Loucy (cell line): ENCODE measurements at regions not wholly inside any gene's neighbourhood (a gene's known extent, or its start where the extent isn't known, plus 50 kb on each side); places are given as distances from the start of the nearest gene placed in this dataset.

Source experiments
- H2AFZ ChIP-seq: fragments of 200-600 bp; sonication (generic); 2 replicates; pipeline ENCODE4 v1.6.0; 2016; ENCODE audit warnings: antibody characterized with exemption, mild to moderate bottlenecking, low read length, moderate library complexity
- H3F3A ChIP-seq: fragments of 200-600 bp; 2 replicates; pipeline ENCODE4 v1.6.0; 2016; ENCODE audit warnings: antibody characterized with exemption, low read depth, mild to moderate bottlenecking
- H3K27me3 ChIP-seq: fragments of 200-600 bp; sonication (generic); 2 replicates; pipeline ENCODE4 v1.6.1; 2014; ENCODE audit warnings: low read length, mild to moderate bottlenecking; ENCODE audit not compliant: insufficient read depth, poor library complexity, severe bottlenecking
- H3K36me3 ChIP-seq: fragments of 200-600 bp; sonication (generic); 2 replicates; pipeline ENCODE4 v1.6.1; 2016; ENCODE audit warnings: low read length; ENCODE audit not compliant: insufficient read depth
- H3K4me1 ChIP-seq: fragments of 200-600 bp; sonication (generic); 2 replicates; pipeline ENCODE4 v1.5.1; 2014; ENCODE audit warnings: low read length, mild to moderate bottlenecking; ENCODE audit not compliant: insufficient read depth, poor library complexity, severe bottlenecking
- H3K4me2 ChIP-seq: fragments of 200-600 bp; sonication (generic); 2 replicates; pipeline ENCODE4 v1.6.0; 2014; ENCODE audit warnings: antibody characterized with exemption, low read length, low read depth, mild to moderate bottlenecking; ENCODE audit not compliant: poor library complexity, severe bottlenecking
- H3K4me3 ChIP-seq: fragments of 200-600 bp; sonication (generic); 2 replicates; pipeline ENCODE4 v1.5.1; 2014; ENCODE audit warnings: low read length, mild to moderate bottlenecking, mixed read lengths; ENCODE audit not compliant: poor library complexity, severe bottlenecking
- H3K79me2 ChIP-seq: fragments of 200-600 bp; sonication (generic); 2 replicates; pipeline ENCODE4 v1.6.1; 2014; ENCODE audit warnings: low read length; ENCODE audit not compliant: insufficient read depth
- H3K9ac ChIP-seq: fragments of 200-600 bp; sonication (generic); 2 replicates; pipeline ENCODE4 v1.6.0; 2014; ENCODE audit warnings: mild to moderate bottlenecking, low read depth, low read length, moderate library complexity; ENCODE audit not compliant: poor library complexity, severe bottlenecking
- H3K9me2 ChIP-seq: fragments of 200-600 bp; sonication (generic); replicated peaks from 2 replicates; pipeline ENCODE4 v1.6.1; 2016; ENCODE audit warnings: low read depth, low read length, mixed read lengths
- H3K9me3 ChIP-seq: fragments of 200-600 bp; sonication (generic); 2 replicates; pipeline ENCODE4 v1.6.1; 2014; ENCODE audit warnings: mild to moderate bottlenecking, antibody characterized with exemption, low read length, low read depth; ENCODE audit not compliant: insufficient read depth
- H4K20me1 ChIP-seq: fragments of 200-600 bp; sonication (generic); 2 replicates; pipeline ENCODE4 v1.6.0; 2014; ENCODE audit warnings: antibody characterized with exemption, low read length, mild to moderate bottlenecking; ENCODE audit not compliant: insufficient read depth, poor library complexity, severe bottlenecking
- CTCF ChIP-seq: fragments of 200-600 bp; sonication (generic); conservative IDR thresholded peaks from 2 replicates; pipeline ENCODE4 v1.5.1; 2014; ENCODE audit warnings: mild to moderate bottlenecking, antibody characterized with exemption, low read length
- EZH2phosphoT487 ChIP-seq: fragments of 200-600 bp; IDR thresholded peaks from 2 replicates; pipeline ENCODE4 v1.6.1; 2018; ENCODE audit warnings: antibody characterized with exemption, mild to moderate bottlenecking, moderate library complexity, borderline replicate concordance

GRCh38 chr5:107165296-107165695, 505.4 kb downstream of the EFNA5 start:
- Histone ChIP-seq H3K4me3 (no peak overlapping the region), H4K20me1 (no peaks in the 10 kb centered on the region), H2AFZ (no peak overlapping the region), H3K79me2 (no peaks in the 10 kb centered on the region), H3K4me2 (no peak overlapping the region), H3K36me3 (no peaks in the 10 kb centered on the region), H3K9me3 (0 out of 2 replicates have a peak, but pooled peaks cover 3% of the 10 kb centered on the region), H3K4me1 (peaks cover 12% of the 10 kb centered on the region), H3K9me2 (no peaks in the 10 kb centered on the region), H3F3A (no peaks in the 10 kb centered on the region), H3K27me3 (no peaks in the 10 kb centered on the region), H3K9ac (no peak overlapping the region)
- no peak for TF ChIP-seq CTCF
- TF ChIP-seq EZH2phosphoT487 = no peak

GRCh38 chr5:107157809-107158208, 512.9 kb downstream of the EFNA5 start:
- Histone ChIP-seq H3K36me3 (no peaks in the 10 kb centered on the region), H3K9ac (no peak overlapping the region), H2AFZ (no peak overlapping the region), H3K9me2 (no peaks in the 10 kb centered on the region), H4K20me1 (no peaks in the 10 kb centered on the region), H3K27me3 (no peaks in the 10 kb centered on the region), H3K4me3 (no peak overlapping the region), H3F3A (no peaks in the 10 kb centered on the region), H3K79me2 (no peaks in the 10 kb centered on the region), H3K9me3 (no peaks in the 10 kb centered on the region), H3K4me1 (no peaks in the 10 kb centered on the region), H3K4me2 (no peak overlapping the region)
- TF ChIP-seq CTCF = no peak

- H3K4me3 ChIP-seq = no peak overlapping the region
- TF ChIP-seq CTCF (no peak), EZH2phosphoT487 (no peak)
- no peaks in the 10 kb centered on the region for H3K79me2 ChIP-seq
- no peak overlapping the region for H2AFZ ChIP-seq
- H3K4me1 ChIP-seq = no peaks in the 10 kb centered on the region
- no peaks in the 10 kb centered on the region for H3K36me3 ChIP-seq
- no peaks in the 10 kb centered on the region for H3K27me3 ChIP-seq
- no peaks in the 10 kb centered on the region for H3K9me3 ChIP-seq
- no peaks in the 10 kb centered on the region for H3K9me2 ChIP-seq
- H4K20me1 ChIP-seq = no peaks in the 10 kb centered on the region
- no peaks in the 10 kb centered on the region for H3F3A ChIP-seq
- no peak overlapping the region for H3K9ac ChIP-seq
- H3K4me2 ChIP-seq = no peak overlapping the region
These were observed 515.0 kb downstream of the EFNA5 start for GRCh38 chr5:107155707-107156106.
